ENCODE measurements at regions not wholly inside any gene's neighbourhood (a gene's known extent, or its start where the extent isn't known, plus 50 kb on each side); places are given as distances from the start of the nearest gene placed in this dataset.
"Not testable (repeated sequence)": the region's sequence is repeated elsewhere in the genome, so short reads cannot be mapped to it uniquely, and the experiment has no call there.

- Histone ChIP-seq H2AFZ (no peak overlapping the region), H4K20me1 (ENCODE audit: insufficient read depth, poor library complexity, severe bottlenecking) (no peaks in the 10 kb centered on the region), H3K4me2 (no peak overlapping the region), H3K4me3 (no peak overlapping the region), H3K27me3 (no peaks in the 10 kb centered on the region), H3K4me1 (ENCODE audit: insufficient read depth) (peaks cover 10% of the 10 kb centered on the region), H3K79me2 (no peaks in the 10 kb centered on the region), H3K36me3 (replicated peaks; ENCODE audit: insufficient read depth, low read depth) (no peaks in the 10 kb centered on the region), H3K9me3 (ENCODE audit: low read depth) (no peaks in the 10 kb centered on the region), H3K27ac (no peak overlapping the region), H3K9me2 (replicated peaks; ENCODE audit: insufficient read depth) (no peaks in the 10 kb centered on the region)
- DNase-seq (ENCODE audit: low spot score): no peak
- no peak for TF ChIP-seq EZH2phosphoT487 (IDR thresholded peaks at IDR 0.05; ENCODE audit: low read depth, severe bottlenecking, unreplicated experiment)
- no peak for TF ChIP-seq CTCF (IDR thresholded peaks at IDR 0.05; ENCODE audit: poor library complexity)
- no peak for TF ChIP-seq EZH2 (IDR thresholded peaks at IDR 0.05; ENCODE audit: borderline replicate concordance)
- 100% methylated on average over 1 of the region's 1 CpG for WGBS (ENCODE audit: low lambda C conversion rate, missing lambda C conversion rate)
Measured at GRCh38 chr12:124674937-124675336, 107.5 kb upstream of the NCOR2 start.

- Histone ChIP-seq H2AFZ (no peak overlapping the region), H3K27ac (no peak overlapping the region), H3K9me2 (replicated peaks; ENCODE audit: insufficient read depth) (no peaks in the 10 kb centered on the region), H3K79me2 (no peaks in the 10 kb centered on the region), H3K27me3 (no peaks in the 10 kb centered on the region), H4K20me1 (ENCODE audit: insufficient read depth, poor library complexity, severe bottlenecking) (no peaks in the 10 kb centered on the region), H3K9me3 (ENCODE audit: low read depth) (no peaks in the 10 kb centered on the region), H3K36me3 (replicated peaks; ENCODE audit: insufficient read depth, low read depth) (no peaks in the 10 kb centered on the region), H3K4me2 (no peak overlapping the region), H3K4me3 (no peak overlapping the region), H3K4me1 (ENCODE audit: insufficient read depth) (peaks cover 5% of the 10 kb centered on the region)
- 71% methylated on average over 12 of the region's 15 CpGs for WGBS (ENCODE audit: low lambda C conversion rate, missing lambda C conversion rate)
- no peak for TF ChIP-seq CTCF (IDR thresholded peaks at IDR 0.05; ENCODE audit: poor library complexity)
- no peak for TF ChIP-seq EZH2 (IDR thresholded peaks at IDR 0.05; ENCODE audit: borderline replicate concordance)
- no peak for DNase-seq (ENCODE audit: low spot score)
Measured at GRCh38 chr12:124673801-124674617, 106.6 kb upstream of the NCOR2 start.

GRCh38 chr12:124669271-124669721 lies 101.9 kb upstream of the NCOR2 start:
- not testable (repeated sequence) for H3K27ac ChIP-seq; H3K4me3 ChIP-seq; H3K9me3 ChIP-seq (ENCODE audit: low read depth); H3K4me1 ChIP-seq (ENCODE audit: insufficient read depth); H3K79me2 ChIP-seq; H2AFZ ChIP-seq; DNase-seq (ENCODE audit: low spot score); H3K4me2 ChIP-seq; H3K36me3 ChIP-seq (replicated peaks; ENCODE audit: insufficient read depth, low read depth); H3K27me3 ChIP-seq; H4K20me1 ChIP-seq (ENCODE audit: insufficient read depth, poor library complexity, severe bottlenecking); H3K9me2 ChIP-seq (replicated peaks; ENCODE audit: insufficient read depth)
- WGBS (ENCODE audit: low lambda C conversion rate, missing lambda C conversion rate): 76% methylated on average over 8 of the region's 8 CpGs

GRCh38 chr12:124668602-124669001 lies 101.2 kb upstream of the NCOR2 start:
- no peaks in the 10 kb centered on the region for H3K4me1 ChIP-seq (ENCODE audit: insufficient read depth)
- H2AFZ ChIP-seq: no peak overlapping the region
- H3K36me3 ChIP-seq (replicated peaks; ENCODE audit: insufficient read depth, low read depth): no peaks in the 10 kb centered on the region
- no peak for TF ChIP-seq CTCF (IDR thresholded peaks at IDR 0.05; ENCODE audit: poor library complexity)
- TF ChIP-seq EZH2 (IDR thresholded peaks at IDR 0.05; ENCODE audit: borderline replicate concordance): no peak
- no peak for TF ChIP-seq EZH2phosphoT487 (IDR thresholded peaks at IDR 0.05; ENCODE audit: low read depth, severe bottlenecking, unreplicated experiment)
- H3K79me2 ChIP-seq: no peaks in the 10 kb centered on the region
- no peak overlapping the region for H3K4me3 ChIP-seq
- no peaks in the 10 kb centered on the region for H3K9me2 ChIP-seq (replicated peaks; ENCODE audit: insufficient read depth)
- H3K4me2 ChIP-seq: no peak overlapping the region
- DNase-seq (ENCODE audit: low spot score): no peak
- no peaks in the 10 kb centered on the region for H3K9me3 ChIP-seq (ENCODE audit: low read depth)
- H3K27ac ChIP-seq: no peak overlapping the region
- H3K27me3 ChIP-seq: no peaks in the 10 kb centered on the region
- 80% methylated on average over 8 of the region's 8 CpGs for WGBS (ENCODE audit: low lambda C conversion rate, missing lambda C conversion rate)
- no peaks in the 10 kb centered on the region for H4K20me1 ChIP-seq (ENCODE audit: insufficient read depth, poor library complexity, severe bottlenecking)

Measured in hepatocyte (in vitro differentiated cells).